ENCODE measurements at regions not wholly inside any gene's neighbourhood (a gene's known extent, or its start where the extent isn't known, plus 50 kb on each side); places are given as distances from the start of the nearest gene placed in this dataset.

DNA sequence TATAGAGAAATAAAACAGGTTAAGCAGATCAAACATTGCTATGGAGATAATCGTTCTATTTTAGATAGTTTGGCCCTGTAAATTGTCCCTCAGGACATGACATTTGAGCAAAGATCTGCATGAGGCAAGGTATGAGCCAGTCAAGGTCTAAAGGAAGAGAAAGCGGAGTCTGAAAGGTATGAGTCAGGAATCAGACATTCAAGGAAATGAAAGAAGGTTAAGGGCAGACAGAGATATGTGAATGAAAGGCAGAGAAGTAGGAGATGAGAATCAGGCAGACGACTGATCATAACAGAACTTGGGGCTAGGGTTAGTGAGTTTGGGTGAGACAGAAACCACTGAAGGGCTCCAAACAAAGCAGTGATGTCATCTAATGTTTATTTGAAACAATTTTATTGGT, 775.8 kb downstream of the MAFB start:
- DNase-seq (ENCODE audit: low read depth in 2 of 2) = no peak

DNA sequence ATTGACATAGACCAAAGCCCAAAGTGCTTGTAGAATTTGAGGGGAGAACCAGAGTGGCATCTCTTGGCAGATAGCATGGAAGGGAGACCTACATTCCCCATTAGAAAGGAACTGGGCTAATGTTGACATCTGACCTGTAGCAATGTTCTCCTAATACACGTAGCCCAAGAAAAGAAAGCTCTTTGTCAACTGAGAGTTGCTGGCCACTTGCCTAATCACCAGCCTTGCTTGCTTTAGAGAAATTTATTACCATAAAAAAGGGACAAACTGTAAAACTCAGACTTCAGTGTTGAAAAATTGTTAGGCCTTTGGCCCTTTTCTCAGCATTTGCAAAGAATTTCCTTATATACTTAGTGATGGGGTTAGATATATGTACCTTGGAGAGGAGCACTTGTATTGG, 777.5 kb downstream of the MAFB start:
- no peak for DNase-seq (ENCODE audit: low read depth in 2 of 2)

DNA sequence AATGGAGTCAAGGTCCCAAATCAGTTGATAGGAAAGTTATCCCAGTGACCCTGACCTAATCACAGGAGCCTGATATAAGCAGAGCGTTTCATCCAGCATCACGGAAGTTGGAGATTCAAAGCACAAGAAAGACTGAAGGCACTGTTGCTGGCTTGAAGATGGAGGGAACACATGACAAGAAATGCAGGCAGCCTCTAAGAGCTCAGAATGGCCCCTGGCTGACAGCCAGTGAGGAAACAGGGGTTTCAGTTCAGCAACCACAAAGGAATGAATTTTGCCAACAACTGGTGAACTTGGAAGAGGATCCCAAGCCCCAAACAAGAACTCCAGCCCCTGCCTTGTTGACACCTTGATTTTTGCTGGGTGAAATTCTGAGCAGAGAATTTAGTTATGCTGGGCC, 778.5 kb downstream of the MAFB start:
- no peak for DNase-seq (ENCODE audit: low read depth in 2 of 2)

DNA sequence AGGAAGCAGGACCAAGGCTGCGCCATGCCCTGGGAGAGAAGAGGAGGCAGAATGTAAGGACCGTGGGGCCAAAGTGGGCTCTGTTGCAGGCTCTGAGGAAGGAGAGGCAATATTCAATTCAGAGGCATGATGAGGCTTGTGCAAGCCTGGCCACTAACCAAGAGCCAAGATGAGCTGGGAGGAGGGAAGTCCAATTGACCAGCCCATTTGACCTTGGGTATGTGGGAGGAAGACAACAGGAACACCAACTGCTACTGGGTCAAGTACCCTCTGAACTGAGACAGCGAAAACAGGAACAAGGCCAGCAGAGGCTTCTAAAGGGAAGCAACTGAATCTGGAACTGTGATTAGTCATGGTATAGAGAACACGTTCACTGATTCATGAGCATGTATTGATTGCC, 779.6 kb downstream of the MAFB start:
- DNase-seq (ENCODE audit: low read depth in 2 of 2) = no peak

DNA sequence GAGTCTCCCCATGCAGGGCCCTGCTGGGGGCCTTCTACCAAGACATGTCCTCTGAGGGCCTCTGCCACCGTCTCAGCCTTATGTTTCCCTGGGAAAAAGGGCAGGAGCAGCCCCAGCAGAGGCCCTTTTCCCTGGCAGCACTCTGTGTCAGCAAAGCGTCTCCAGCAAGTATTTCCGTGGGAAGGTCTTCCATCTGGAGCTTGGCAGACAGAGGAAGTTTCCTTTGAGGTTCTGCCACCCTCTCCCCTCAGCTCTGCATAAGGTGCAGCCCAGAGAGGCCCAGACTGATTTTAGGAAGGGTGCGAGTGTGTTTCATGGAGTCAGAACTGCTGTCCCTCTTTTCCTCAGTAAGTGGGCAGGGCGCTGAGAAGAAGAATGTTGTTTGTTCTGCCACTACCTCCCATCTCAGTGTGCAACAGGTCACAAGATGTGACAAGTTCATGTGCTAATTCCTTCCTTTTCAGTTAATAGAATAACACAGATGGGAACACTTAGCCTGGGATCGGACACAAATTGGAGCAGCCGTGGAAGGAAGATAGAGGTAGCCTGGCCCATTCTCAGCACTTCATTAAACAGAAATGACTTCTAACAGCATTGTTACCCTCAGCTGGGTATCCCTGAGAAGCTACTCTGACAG, 784.4 kb downstream of the MAFB start:
- DNase-seq (ENCODE audit: low read depth in 2 of 2) = no peak

DNA sequence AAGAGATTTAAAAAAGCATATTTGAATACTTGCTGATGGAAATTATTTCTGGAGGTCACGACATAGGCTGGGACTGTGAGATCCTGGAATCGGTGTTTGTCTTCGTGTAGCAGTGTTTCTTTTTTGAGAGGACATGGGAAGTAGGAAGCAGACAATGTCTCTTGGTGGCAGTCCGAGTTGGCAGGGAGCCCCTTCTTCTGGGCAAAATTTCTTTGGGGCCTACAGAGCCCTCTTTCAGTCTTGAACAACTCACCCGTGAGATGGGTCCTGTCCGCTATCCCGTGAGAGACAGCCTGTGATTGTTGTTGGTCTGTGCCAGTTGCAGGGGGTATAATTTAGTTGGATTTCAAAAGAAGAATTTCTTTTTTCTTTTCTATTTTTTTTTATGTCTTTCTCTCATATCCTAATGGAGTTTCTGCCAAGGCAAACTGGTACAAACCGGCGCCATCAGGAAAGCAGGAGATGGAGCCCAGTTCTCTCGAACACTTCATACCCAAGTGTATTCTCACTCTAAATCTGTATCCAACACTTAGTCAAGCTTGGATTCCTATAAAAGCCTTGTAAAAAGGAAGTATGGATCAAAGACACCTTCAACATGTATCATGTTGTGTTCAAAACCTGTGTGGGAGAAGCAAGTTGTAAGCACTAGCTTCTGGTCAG, 785.1 kb downstream of the MAFB start:
- DNase-seq (ENCODE audit: low read depth in 2 of 2) = no peak

DNA sequence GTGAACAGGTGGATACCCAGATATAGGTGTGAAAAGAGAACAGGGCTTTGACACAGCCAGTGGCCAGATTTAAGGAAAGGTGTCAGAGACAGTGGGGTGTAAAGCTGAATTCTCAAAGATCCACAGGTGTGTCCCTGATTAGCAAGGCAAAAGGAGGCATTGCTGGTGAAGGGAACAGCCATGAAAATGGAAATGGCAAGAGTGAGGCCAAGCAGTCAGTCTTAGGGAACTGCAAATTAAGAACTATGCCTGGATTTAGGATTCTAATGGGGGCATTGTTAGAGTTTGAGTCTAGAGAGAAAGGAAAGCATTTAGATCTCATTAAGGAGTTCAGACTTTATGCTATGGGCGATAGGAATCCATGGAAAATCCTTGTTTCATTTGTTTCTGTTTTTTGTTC, 789.2 kb downstream of the MAFB start:
- DNase-seq (ENCODE audit: low read depth in 2 of 2) = no peak

DNA sequence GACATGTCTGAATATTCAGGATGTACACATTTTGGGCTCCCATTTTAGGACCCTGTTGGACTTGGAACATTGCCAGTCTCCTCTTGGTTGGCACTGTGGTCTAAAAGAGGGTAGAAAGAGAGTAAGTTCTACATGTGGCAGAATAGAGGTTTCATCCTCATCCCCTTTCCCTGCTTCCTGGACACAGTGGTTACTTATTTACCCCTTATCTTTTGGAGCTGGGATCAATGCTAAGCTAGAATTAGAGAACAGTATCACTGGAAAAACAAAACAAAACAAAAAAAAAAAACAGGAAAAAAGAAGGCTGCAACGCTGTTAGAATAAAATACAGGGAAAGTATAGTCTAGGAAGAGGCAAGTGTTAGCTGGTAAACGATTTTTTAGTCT, 790.6 kb downstream of the MAFB start:
- no peak for DNase-seq (ENCODE audit: low read depth in 2 of 2)

DNA sequence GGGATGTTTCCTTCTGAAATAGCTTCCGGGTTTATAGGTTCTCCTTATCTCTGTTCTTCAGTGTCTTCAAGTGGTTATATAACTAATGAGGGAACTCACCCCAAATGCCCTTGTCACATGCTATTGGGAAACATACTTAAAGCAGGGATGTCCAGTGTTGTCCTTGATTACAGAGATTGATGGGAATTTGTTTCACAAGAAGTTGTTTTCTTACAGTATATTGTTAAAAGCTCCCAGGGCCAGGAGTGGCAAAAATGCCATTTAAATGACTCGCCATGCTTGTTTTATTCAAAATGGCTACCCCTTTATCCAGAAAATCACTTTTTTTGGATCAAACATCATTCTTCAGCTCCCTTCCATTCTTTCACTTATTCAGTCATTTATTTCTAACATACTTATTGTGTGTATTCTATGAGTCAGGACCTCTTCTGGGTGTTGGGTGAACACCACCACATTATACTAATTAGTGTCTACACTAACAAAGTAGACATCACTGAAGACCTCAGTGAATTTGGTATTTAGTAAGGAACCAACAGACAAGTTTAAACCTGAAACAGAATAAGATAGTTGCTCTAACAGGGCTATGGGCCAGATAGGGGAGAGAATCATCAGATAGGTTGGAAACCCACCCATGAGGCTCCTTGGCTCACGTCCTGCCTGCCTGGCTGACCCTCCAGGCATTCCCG, 791.1 kb downstream of the MAFB start:
- no peak for DNase-seq (ENCODE audit: low read depth in 2 of 2)

DNA sequence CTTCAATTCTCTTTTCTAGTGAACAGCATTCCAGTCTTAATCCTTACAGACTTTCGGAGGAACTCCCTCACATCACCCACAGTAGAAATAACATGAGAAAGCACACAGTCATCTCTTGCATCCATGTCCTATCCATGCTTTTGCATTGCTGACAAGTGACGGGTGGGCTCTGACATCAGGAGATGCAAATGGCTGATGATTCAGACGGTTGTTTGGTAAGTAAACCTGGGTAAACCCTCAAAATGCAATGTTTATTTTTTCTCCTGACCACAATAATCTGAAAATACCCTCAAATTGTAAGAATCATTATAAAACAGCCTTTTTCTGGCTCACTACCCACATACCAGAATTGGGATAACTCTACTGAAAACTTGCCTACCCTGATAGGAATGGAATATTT, 792.0 kb downstream of the MAFB start:
- DNase-seq (ENCODE audit: low read depth in 2 of 2) = no peak

DNA sequence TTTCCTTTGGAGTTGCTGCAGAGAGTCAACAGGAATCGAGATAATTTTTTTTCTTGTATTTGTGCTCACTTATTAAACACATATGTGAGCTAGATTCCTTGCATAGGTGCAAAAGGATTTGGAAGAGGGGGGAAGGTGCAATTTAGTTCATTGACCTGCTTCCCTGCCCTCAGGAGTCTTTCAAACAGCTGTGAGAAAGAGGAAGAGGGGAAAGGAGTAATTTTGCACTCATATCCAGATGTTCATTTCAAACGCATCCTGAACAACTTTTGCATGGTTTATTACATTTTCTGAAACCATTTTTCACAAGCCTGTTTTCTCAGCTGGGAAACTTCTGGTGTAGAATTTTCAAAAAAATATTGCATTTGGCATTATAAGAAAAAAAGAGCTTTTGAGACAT, 795.0 kb downstream of the MAFB start:
- no peak for DNase-seq (ENCODE audit: low read depth in 2 of 2)

DNA sequence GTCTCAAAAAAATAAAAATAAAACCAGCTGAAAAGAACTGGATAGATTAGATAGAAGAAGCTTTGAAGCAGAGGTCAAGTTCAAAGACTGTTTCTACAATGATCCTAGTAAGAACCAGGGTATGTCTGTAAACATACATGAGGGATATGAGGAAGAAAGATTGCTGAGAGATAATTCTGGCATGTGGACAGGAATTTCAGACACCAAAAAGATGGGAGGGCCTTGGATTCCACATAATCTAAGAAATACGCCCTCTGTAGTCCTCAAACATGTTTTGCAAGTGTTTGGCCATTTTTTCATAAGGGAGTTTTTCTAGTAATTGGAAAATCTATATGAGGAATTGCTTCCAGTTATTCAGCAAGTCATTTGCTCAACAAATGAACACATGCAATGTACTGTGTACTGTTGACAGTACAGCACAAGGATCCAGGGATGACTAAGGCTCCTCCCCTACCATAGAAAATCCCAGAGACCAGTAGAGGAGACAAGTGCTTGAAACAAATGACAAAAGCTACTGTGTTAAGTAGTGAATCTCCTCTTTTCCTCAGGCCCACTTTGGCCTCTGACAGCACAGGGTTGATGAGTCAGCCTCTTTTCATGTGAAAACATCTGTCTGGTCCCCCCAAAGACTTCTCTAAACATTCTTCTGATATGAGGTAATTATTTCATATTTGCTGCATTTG, 795.9 kb downstream of the MAFB start:
- DNase-seq (ENCODE audit: low read depth in 2 of 2) = no peak

DNA sequence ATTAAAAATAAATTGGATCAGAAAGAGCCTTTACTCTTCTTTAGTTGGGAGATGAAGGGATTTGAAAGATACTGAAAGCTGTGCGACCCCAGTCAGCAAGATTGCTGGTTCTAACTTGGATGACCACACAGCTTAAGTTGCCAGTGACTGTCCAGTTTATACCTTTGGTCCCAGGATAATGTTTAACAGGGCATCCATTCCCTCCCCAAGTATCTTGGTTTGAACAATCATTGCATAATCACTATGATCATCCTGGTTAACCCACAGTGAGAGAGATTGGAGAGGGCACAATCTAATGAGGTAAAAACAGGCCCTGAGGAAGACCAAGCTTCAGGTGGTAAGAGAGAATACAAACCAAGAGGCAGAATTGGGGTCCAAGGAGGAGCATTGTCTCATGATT, 798.3 kb downstream of the MAFB start:
- no peak for DNase-seq (ENCODE audit: low read depth in 2 of 2)

DNA sequence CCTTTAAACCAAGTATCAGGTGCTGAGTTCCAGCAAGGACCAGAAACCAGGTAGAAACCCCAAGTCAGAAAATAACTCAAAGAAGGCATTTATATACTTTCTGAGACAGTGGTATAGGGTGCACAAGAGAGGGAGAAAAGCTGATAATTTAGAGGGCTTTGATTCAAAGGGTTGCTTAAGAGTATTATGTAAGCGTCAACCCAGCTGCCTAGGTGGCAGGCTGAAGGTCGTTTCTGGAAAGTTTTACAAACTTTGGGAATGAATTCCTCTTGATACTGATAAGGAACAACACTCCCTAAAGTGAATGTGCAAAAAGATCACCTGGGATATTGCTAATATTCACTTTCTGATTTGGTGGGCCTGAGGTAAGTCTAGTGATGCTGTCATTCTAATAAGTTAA, 800.7 kb downstream of the MAFB start:
- DNase-seq (ENCODE audit: low read depth in 2 of 2) = no peak

DNA sequence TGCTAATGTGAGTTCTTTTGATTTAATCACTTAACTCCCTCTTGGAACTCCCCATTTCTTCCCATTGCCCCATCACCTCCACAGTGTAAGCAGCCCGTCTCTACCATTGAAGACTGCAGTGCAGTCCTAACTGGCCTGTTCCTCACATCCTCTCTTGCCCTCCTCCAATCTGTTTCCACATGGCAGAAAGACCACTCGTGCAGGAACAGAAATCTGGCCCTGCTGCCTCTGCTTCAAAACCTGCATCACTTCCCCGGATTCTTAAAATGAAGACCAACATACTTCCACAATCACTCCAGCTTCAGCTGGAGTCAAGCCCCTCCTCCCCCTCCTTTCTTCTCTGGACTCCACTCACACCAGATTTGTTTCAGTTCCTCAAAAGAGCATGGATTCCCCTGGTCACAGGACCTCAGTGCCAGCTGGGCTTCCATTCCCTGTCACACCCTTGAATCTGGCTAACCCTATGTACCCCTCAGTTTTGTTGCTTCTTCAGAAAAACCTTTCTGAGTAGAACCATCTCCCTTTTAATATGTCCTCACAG, 802.3 kb downstream of the MAFB start:
- no peak for DNase-seq (ENCODE audit: low read depth in 2 of 2)

DNA sequence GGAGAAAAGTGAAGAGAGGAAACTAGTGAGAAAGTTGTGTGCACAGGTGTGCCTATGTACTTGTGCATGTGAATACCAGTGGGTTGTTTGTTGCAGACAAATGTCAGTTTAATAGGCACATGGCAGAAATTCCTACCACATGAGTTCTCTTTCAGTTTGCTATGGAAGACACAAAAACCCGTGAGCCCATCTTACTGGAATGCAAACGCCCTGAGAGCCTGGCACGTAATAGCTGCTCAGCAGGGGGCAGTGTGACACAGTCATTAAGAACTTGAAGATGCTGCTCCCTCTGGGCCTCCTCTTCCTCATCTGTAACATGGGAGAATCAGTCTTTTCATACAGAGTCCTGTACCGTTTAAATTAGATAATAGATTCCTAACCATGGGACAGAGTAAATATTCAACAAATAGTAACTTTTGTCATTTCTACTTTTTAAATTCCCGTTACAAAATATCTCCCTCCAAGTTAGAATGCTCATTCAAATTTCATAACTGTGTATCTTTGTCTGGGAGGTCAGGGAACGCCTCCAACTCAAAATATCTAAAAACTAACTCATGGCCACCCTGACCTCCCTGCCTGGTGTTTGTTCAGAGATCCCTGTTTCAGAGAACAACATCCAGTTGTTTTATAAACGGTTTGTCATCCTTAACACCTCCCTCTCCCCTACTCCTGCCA, 802.9 kb downstream of the MAFB start:
- no peak for DNase-seq (ENCODE audit: low read depth in 2 of 2)

DNA sequence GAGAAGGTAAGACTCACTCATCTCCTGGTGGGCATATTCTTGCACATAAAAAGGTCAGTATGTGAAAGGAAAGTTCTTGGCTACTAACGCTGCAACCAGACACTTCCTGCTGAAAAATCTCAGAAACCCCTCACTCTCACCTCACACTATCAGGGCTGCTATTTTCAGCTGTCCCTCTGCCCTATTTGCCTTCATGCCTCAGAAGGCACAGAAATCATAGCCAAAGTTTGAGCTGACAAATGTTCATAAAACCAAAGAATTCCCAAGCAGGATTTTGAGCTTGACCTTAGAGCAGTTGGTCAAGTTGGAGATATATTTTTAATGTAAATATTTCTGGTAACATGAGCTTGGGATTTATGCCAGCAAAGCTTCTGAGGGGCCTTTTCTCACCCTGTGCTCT, 806.2 kb downstream of the MAFB start:
- no peak for DNase-seq (ENCODE audit: low read depth in 2 of 2)

DNA sequence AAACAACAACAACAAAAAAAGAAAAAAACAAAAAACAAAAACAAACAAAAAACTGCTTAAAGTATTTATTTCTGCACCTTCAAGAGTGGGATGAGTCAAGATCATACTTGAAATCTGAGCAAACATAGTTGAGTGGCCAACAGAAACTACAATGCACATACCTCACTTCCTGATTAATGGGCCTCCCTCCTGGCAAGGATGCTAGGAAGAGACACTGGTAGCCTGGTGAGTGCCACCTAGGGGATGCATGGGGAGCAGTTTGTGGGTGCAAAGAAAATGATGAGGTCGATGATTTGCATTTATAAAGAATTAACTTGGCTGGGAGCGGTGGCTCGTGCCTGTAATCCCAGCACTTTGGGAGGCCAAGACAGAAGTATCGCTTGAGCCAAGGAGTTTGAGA, 808.1 kb downstream of the MAFB start:
- no peak for DNase-seq (ENCODE audit: low read depth in 2 of 2)

DNA sequence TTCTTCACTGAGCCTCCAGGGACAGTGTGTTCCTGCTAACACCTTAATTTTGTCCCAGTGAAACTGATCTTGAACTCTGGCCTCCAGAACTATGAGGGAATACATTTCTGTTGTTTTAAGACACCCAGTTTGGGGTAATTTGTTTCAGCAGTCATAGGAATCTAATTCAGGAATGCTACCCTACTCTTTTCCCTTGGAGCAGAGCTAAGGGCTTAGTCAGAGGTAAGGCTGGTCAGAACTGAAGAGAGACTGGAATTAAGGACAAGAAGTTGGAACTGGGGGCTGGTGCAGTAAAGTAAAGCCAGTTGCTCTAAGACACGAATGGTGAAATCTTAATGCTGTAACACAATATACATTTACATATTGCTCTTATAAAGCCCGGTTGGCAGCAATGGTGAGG, 809.7 kb downstream of the MAFB start:
- DNase-seq (ENCODE audit: low read depth in 2 of 2) = no peak

DNA sequence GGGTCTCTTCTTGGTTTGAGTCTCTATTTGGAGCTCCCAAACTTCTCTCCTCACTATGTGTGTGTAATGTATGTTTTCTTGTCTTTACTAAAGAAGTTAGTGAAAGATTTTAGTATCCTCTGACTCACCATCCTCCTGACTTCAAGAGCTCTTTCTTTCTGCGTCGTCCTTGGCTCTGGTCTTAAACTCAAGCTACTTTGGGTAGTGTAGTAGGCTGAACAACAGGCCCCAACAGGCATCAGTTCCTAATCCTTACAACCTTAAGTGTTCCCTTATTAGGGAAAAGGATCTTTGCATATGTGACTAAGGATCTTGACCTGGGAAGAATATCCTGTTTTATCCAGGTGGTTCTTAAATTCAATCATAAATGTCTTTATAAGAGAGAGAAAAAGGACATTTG, 810.2 kb downstream of the MAFB start:
- DNase-seq (ENCODE audit: low read depth in 2 of 2) = no peak

DNA sequence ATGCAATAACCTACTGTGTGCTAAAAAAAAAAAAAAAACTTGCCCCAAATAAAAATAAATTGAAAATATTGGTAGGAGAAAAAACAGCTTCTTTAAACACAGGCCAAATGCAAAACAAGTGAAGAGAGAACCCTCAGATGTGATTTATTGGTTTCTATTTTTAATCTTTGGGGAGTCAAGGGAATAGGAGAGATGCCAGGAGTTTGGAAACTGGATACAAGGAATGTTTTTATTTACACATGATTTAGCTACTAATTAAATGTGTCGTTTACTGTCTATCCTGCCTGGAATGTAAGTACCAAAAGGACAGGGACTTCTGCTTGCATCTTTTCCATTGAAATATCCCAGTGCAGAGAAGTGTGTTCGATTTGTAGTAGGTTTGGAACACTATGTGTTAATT, 810.7 kb downstream of the MAFB start:
- DNase-seq (ENCODE audit: low read depth in 2 of 2) = no peak

DNA sequence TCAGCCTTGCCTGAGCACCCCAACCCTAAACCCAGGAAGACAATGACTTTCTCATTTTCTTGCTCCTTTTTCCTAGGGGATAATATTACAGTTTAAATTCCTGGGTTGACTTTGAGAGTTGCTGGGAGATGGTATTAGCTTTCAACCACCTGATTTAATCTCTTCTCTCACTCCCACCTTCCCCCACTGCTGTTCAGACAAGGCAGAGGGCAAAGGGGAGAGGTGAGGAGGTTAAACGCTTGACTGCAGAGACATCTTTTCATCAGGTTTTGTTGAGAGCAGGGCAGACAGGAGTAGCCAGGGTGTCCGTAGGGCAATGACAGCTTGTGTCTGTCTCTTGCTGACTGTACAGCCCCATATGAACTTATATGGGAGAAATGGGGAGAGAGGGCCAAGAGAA, 811.2 kb downstream of the MAFB start:
- DNase-seq (ENCODE audit: low read depth in 2 of 2) = no peak
